ENCODE measurements at regions not wholly inside any gene's neighbourhood (a gene's known extent, or its start where the extent isn't known, plus 50 kb on each side); places are given as distances from the start of the nearest gene placed in this dataset.

DNA sequence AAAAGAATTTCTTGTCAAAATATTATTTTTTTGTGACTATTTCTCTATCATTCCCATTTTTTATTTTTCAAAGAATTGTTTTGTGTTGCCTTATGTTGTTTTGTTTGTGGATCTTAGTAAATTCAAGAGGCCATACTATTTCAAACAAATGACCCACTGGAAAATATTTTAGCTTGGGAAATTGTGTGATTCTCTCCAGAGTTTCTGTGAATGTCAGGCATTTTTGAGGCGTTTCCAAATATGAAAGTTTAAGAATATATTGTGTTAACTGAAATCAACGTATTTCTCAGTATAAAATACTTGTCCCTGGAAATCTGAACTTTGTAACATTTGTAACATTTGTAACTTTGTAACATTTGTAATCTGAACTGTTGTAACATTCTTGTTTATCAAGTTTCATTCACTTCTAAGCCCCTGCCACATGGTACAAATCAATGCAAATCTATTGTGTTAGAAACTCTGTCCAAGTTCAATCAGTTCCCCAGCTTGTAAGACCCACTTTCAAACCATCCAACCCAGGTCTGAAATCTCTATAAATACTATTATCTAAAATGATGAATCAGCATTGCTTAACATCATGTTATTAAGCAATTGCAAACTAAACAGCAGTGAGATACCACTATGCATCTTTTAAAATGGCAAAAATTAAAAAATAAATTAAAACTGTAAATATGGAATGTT, 465.4 kb upstream of the GRID2 start:
- TF ChIP-seq, protein P1, sequence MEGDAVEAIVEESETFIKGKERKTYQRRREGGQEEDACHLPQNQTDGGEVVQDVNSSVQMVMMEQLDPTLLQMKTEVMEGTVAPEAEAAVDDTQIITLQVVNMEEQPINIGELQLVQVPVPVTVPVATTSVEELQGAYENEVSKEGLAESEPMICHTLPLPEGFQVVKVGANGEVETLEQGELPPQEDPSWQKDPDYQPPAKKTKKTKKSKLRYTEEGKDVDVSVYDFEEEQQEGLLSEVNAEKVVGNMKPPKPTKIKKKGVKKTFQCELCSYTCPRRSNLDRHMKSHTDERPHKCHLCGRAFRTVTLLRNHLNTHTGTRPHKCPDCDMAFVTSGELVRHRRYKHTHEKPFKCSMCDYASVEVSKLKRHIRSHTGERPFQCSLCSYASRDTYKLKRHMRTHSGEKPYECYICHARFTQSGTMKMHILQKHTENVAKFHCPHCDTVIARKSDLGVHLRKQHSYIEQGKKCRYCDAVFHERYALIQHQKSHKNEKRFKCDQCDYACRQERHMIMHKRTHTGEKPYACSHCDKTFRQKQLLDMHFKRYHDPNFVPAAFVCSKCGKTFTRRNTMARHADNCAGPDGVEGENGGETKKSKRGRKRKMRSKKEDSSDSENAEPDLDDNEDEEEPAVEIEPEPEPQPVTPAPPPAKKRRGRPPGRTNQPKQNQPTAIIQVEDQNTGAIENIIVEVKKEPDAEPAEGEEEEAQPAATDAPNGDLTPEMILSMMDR (IDR thresholded peaks at IDR 0.05; ENCODE audit: insufficient read depth, low read depth, low read length), result no peak
- no peak for TF ChIP-seq EZH2 (IDR thresholded peaks at IDR 0.05; ENCODE audit: insufficient read depth, low read length)
